ENCODE measurements at regions not wholly inside any gene's neighbourhood (a gene's known extent, or its start where the extent isn't known, plus 50 kb on each side); places are given as distances from the start of the nearest gene placed in this dataset.

GRCh38 chr2:18441583-18441982 lies 118.9 kb downstream of the RDH14 start:
- H3K36me3 Mint-ChIP-seq = no peaks in the 10 kb centered on the region
- no peak overlapping the region for H3K27ac Mint-ChIP-seq
- no peak for DNase-seq (ENCODE audit: low spot score in 2 of 2)
- H3K4me3 Mint-ChIP-seq = no peak overlapping the region
- no peaks in the 10 kb centered on the region for H3K9me3 Mint-ChIP-seq
- H3K4me1 Mint-ChIP-seq = no peaks in the 10 kb centered on the region
- ATAC-seq = no peak

- H3K4me3 Mint-ChIP-seq = no peak overlapping the region
- DNase-seq (ENCODE audit: low spot score in 2 of 2) (no peak), ATAC-seq (no peak)
- H3K27ac Mint-ChIP-seq = no peak overlapping the region
- no peaks in the 10 kb centered on the region for H3K36me3 Mint-ChIP-seq
- no peaks in the 10 kb centered on the region for H3K4me1 Mint-ChIP-seq
- no peaks in the 10 kb centered on the region for H3K9me3 Mint-ChIP-seq
These were observed 119.7 kb downstream of the RDH14 start for GRCh38 chr2:18440777-18441176.

GRCh38 chr2:18440141-18440661 lies 120.3 kb downstream of the RDH14 start:
- H3K4me1 Mint-ChIP-seq = no peaks in the 10 kb centered on the region
- H3K9me3 Mint-ChIP-seq = no peaks in the 10 kb centered on the region
- no peaks in the 10 kb centered on the region for H3K36me3 Mint-ChIP-seq
- H3K27ac Mint-ChIP-seq = no peak overlapping the region
- ATAC-seq (no peak), DNase-seq (ENCODE audit: low spot score in 2 of 2) (no peak)
- H3K4me3 Mint-ChIP-seq = no peak overlapping the region

- Mint-ChIP-seq H3K27ac (no peak overlapping the region), H3K36me3 (no peaks in the 10 kb centered on the region), H3K9me3 (no peaks in the 10 kb centered on the region), H3K4me3 (no peak overlapping the region), H3K4me1 (no peaks in the 10 kb centered on the region)
- DNase-seq (ENCODE audit: low spot score in 2 of 2) = no peak
- no peak for ATAC-seq
These were observed 120.7 kb downstream of the RDH14 start for GRCh38 chr2:18439716-18440115.

GRCh38 chr2:18437909-18438308 lies 122.5 kb downstream of the RDH14 start:
- no peaks in the 10 kb centered on the region for H3K4me1 Mint-ChIP-seq
- H3K36me3 Mint-ChIP-seq = no peaks in the 10 kb centered on the region
- ATAC-seq = no peak
- H3K9me3 Mint-ChIP-seq = no peaks in the 10 kb centered on the region
- H3K27ac Mint-ChIP-seq = no peak overlapping the region
- DNase-seq (ENCODE audit: low spot score in 2 of 2) = no peak
- no peak overlapping the region for H3K4me3 Mint-ChIP-seq

- ATAC-seq = no peak
- Mint-ChIP-seq H3K9me3 (no peaks in the 10 kb centered on the region), H3K36me3 (no peaks in the 10 kb centered on the region), H3K4me3 (no peak overlapping the region), H3K27ac (no peak overlapping the region), H3K4me1 (no peaks in the 10 kb centered on the region)
- DNase-seq (ENCODE audit: low spot score in 2 of 2) = no peak
These were observed 123.9 kb downstream of the RDH14 start for GRCh38 chr2:18436503-18437005.

GRCh38 chr2:18435426-18436037 lies 124.9 kb downstream of the RDH14 start:
- DNase-seq (ENCODE audit: low spot score in 2 of 2) (no peak), ATAC-seq (no peak)
- Mint-ChIP-seq H3K4me1 (no peaks in the 10 kb centered on the region), H3K9me3 (no peaks in the 10 kb centered on the region), H3K36me3 (no peaks in the 10 kb centered on the region), H3K4me3 (no peak overlapping the region), H3K27ac (no peak overlapping the region)

GRCh38 chr2:18433872-18434271 lies 126.6 kb downstream of the RDH14 start:
- Mint-ChIP-seq H3K9me3 (no peaks in the 10 kb centered on the region), H3K36me3 (no peaks in the 10 kb centered on the region), H3K27ac (no peak overlapping the region), H3K4me3 (no peak overlapping the region), H3K4me1 (no peaks in the 10 kb centered on the region)
- ATAC-seq (no peak), DNase-seq (ENCODE audit: low spot score in 2 of 2) (no peak)

- Mint-ChIP-seq H3K27ac (no peak overlapping the region), H3K4me3 (no peak overlapping the region), H3K36me3 (no peaks in the 10 kb centered on the region), H3K9me3 (no peaks in the 10 kb centered on the region), H3K4me1 (no peaks in the 10 kb centered on the region)
- ATAC-seq (no peak), DNase-seq (ENCODE audit: low spot score in 2 of 2) (no peak)
These were observed 127.5 kb downstream of the RDH14 start for GRCh38 chr2:18432999-18433398.

GRCh38 chr2:18430996-18431748 lies 129.3 kb downstream of the RDH14 start:
- Mint-ChIP-seq H3K27ac (no peak overlapping the region), H3K36me3 (no peaks in the 10 kb centered on the region), H3K4me3 (no peak overlapping the region), H3K4me1 (no peaks in the 10 kb centered on the region), H3K9me3 (no peaks in the 10 kb centered on the region)
- no peak for DNase-seq (ENCODE audit: low spot score in 2 of 2)
- no peak for ATAC-seq

GRCh38 chr2:18428516-18428915 lies 131.9 kb downstream of the RDH14 start:
- ATAC-seq (no peak), DNase-seq (ENCODE audit: low spot score in 2 of 2) (no peak)
- Mint-ChIP-seq H3K27ac (no peak overlapping the region), H3K4me3 (no peak overlapping the region), H3K9me3 (no peaks in the 10 kb centered on the region), H3K4me1 (no peaks in the 10 kb centered on the region), H3K36me3 (no peaks in the 10 kb centered on the region)

- ATAC-seq = no peak
- no peaks in the 10 kb centered on the region for H3K4me1 Mint-ChIP-seq
These were observed 132.7 kb downstream of the RDH14 start for GRCh38 chr2:18427762-18428161.

GRCh38 chr2:18426174-18426573 lies 134.3 kb downstream of the RDH14 start:
- Mint-ChIP-seq H3K36me3 (no peaks in the 10 kb centered on the region), H3K9me3 (no peaks in the 10 kb centered on the region)

More at GRCh38 chr2:18427762-18428161, 132.7 kb downstream of the RDH14 start:
- no peaks in the 10 kb centered on the region for H3K9me3 Mint-ChIP-seq
- DNase-seq (ENCODE audit: low spot score in 2 of 2) = no peak
- no peaks in the 10 kb centered on the region for H3K36me3 Mint-ChIP-seq
- no peak overlapping the region for H3K27ac Mint-ChIP-seq
- H3K4me3 Mint-ChIP-seq = no peak overlapping the region

GRCh38 chr2:18425210-18425703 lies 135.2 kb downstream of the RDH14 start:
- Mint-ChIP-seq H3K4me3 (no peak overlapping the region), H3K27ac (no peak overlapping the region), H3K36me3 (no peaks in the 10 kb centered on the region), H3K4me1 (no peaks in the 10 kb centered on the region), H3K9me3 (no peaks in the 10 kb centered on the region)
- DNase-seq (ENCODE audit: low spot score in 2 of 2) (no peak), ATAC-seq (no peak)

More at GRCh38 chr2:18426174-18426573, 134.3 kb downstream of the RDH14 start:
- no peaks in the 10 kb centered on the region for H3K4me1 Mint-ChIP-seq
- H3K27ac Mint-ChIP-seq = no peak overlapping the region
- ATAC-seq (no peak), DNase-seq (ENCODE audit: low spot score in 2 of 2) (no peak)
- H3K4me3 Mint-ChIP-seq = no peak overlapping the region

- DNase-seq (ENCODE audit: low spot score in 2 of 2) (no peak), ATAC-seq (no peak)
- no peaks in the 10 kb centered on the region for H3K4me1 Mint-ChIP-seq
- no peaks in the 10 kb centered on the region for H3K36me3 Mint-ChIP-seq
- no peaks in the 10 kb centered on the region for H3K9me3 Mint-ChIP-seq
- no peak overlapping the region for H3K27ac Mint-ChIP-seq
- H3K4me3 Mint-ChIP-seq = no peak overlapping the region
These were observed 136.8 kb downstream of the RDH14 start for GRCh38 chr2:18423636-18424035.
